ENCODE measurements at regions not wholly inside any gene's neighbourhood (a gene's known extent, or its start where the extent isn't known, plus 50 kb on each side); places are given as distances from the start of the nearest gene placed in this dataset.

- Histone ChIP-seq H3K9me3 (no peaks in the 10 kb centered on the region), H3K4me1 (no peaks in the 10 kb centered on the region), H3K27me3 (no peaks in the 10 kb centered on the region), H3K4me3 (no peak overlapping the region), H3K27ac (no peak overlapping the region), H3K36me3 (no peaks in the 10 kb centered on the region)
- DNase-seq (ENCODE audit: low spot score), result no peak
- TF ChIP-seq CTCF (IDR thresholded peaks at IDR 0.05), result no peak
These were observed 322.6 kb upstream of the MSX2 start for GRCh38 chr5:174401793-174402192.

- TF ChIP-seq CTCF (IDR thresholded peaks at IDR 0.05), result no peak
- no peaks in the 10 kb centered on the region for H3K36me3 ChIP-seq
- no peak overlapping the region for H3K27ac ChIP-seq
- no peak overlapping the region for H3K4me3 ChIP-seq
- DNase-seq (ENCODE audit: low spot score), result no peak
- no peaks in the 10 kb centered on the region for H3K4me1 ChIP-seq
- no peaks in the 10 kb centered on the region for H3K9me3 ChIP-seq
- no peaks in the 10 kb centered on the region for H3K27me3 ChIP-seq
These were observed 322.1 kb upstream of the MSX2 start for GRCh38 chr5:174402222-174402812.

GRCh38 chr5:174404848-174405247 is 319.5 kb upstream of the MSX2 start:
- H3K4me3 ChIP-seq, result no peak overlapping the region
- no peaks in the 10 kb centered on the region for H3K36me3 ChIP-seq
- no peak overlapping the region for H3K27ac ChIP-seq
- H3K4me1 ChIP-seq, result no peaks in the 10 kb centered on the region
- DNase-seq (ENCODE audit: low spot score), result no peak
- H3K27me3 ChIP-seq, result no peaks in the 10 kb centered on the region
- no peak for TF ChIP-seq CTCF (IDR thresholded peaks at IDR 0.05)
- H3K9me3 ChIP-seq, result no peaks in the 10 kb centered on the region

GRCh38 chr5:174409070-174409469 is 315.3 kb upstream of the MSX2 start:
- DNase-seq (ENCODE audit: low spot score), result no peak
- no peak overlapping the region for H3K27ac ChIP-seq
- no peak overlapping the region for H3K4me3 ChIP-seq
- H3K27me3 ChIP-seq, result no peaks in the 10 kb centered on the region
- H3K36me3 ChIP-seq, result no peaks in the 10 kb centered on the region
- no peaks in the 10 kb centered on the region for H3K9me3 ChIP-seq
- TF ChIP-seq CTCF (IDR thresholded peaks at IDR 0.05), result no peak
- no peaks in the 10 kb centered on the region for H3K4me1 ChIP-seq

- no peak overlapping the region for H3K27ac ChIP-seq
- H3K27me3 ChIP-seq, result no peaks in the 10 kb centered on the region
- no peak for DNase-seq (ENCODE audit: low spot score)
- H3K4me1 ChIP-seq, result no peaks in the 10 kb centered on the region
- no peaks in the 10 kb centered on the region for H3K9me3 ChIP-seq
- H3K4me3 ChIP-seq, result no peak overlapping the region
- TF ChIP-seq CTCF (IDR thresholded peaks at IDR 0.05), result no peak
- H3K36me3 ChIP-seq, result no peaks in the 10 kb centered on the region
These were observed 314.4 kb upstream of the MSX2 start for GRCh38 chr5:174409971-174410370.
